Memory B cell (primary cell): ENCODE measurements at regions not wholly inside any gene's neighbourhood (a gene's known extent, or its start where the extent isn't known, plus 50 kb on each side); places are given as distances from the start of the nearest gene placed in this dataset.
"Not testable (repeated sequence)": the region's sequence is repeated elsewhere in the genome, so short reads cannot be mapped to it uniquely, and the experiment has no call there.

Source experiments
- ATAC-seq: fragments of 150-1000 bp; cut with Tn5 transposase; 2 replicates; pipeline ENCODE4 v1.10.0; 2021; ENCODE audit warnings: low read depth, mild to moderate bottlenecking, moderate library complexity
- DNase-seq, 2 donors: peaks; one replicate each; pipeline ENCODE4 v3.0.0; 2022; ENCODE audit warnings: low spot score in 2 of 2
- H3K27ac Mint-ChIP-seq: one replicate; pipeline ENCODE4 v1.8.0; 2022; ENCODE audit warnings: mild to moderate bottlenecking, moderate library complexity, mixed read lengths
- H3K27me3 Mint-ChIP-seq: one replicate; pipeline ENCODE4 v1.8.0; 2022; ENCODE audit warnings: mixed read lengths
- H3K36me3 Mint-ChIP-seq: one replicate; pipeline ENCODE4 v1.8.0; 2022; ENCODE audit warnings: mild to moderate bottlenecking, mixed read lengths
- H3K4me1 Mint-ChIP-seq: one replicate; pipeline ENCODE4 v1.8.0; 2022; ENCODE audit warnings: mixed read lengths
- H3K4me3 Mint-ChIP-seq: one replicate; pipeline ENCODE4 v1.8.0; 2022; ENCODE audit warnings: mild to moderate bottlenecking, moderate library complexity, mixed read lengths
- H3K9me3 Mint-ChIP-seq: one replicate; pipeline ENCODE4 v1.8.0; 2022; ENCODE audit warnings: mixed read lengths

GRCh38 chrX:55326985-55327384 is 62.3 kb upstream of the PAGE3 start:
- H3K36me3 Mint-ChIP-seq = no peaks in the 10 kb centered on the region
- H3K27me3 Mint-ChIP-seq = peaks cover 14% of the 10 kb centered on the region
- ATAC-seq = no peak
- H3K9me3 Mint-ChIP-seq = no peaks in the 10 kb centered on the region
- no peak overlapping the region for H3K27ac Mint-ChIP-seq
- DNase-seq = no peak
- H3K4me1 Mint-ChIP-seq = no peaks in the 10 kb centered on the region
- H3K4me3 Mint-ChIP-seq = no peak overlapping the region

- DNase-seq (no peak), ATAC-seq (no peak)
- Mint-ChIP-seq H3K27ac (no peak overlapping the region), H3K4me3 (no peak overlapping the region), H3K36me3 (no peaks in the 10 kb centered on the region), H3K27me3 (peaks cover 8% of the 10 kb centered on the region), H3K9me3 (no peaks in the 10 kb centered on the region), H3K4me1 (no peaks in the 10 kb centered on the region)
These were observed 70.6 kb upstream of the PAGE3 start for GRCh38 chrX:55335296-55335695.

GRCh38 chrX:55336176-55336575 is 71.5 kb upstream of the PAGE3 start:
- H3K27ac Mint-ChIP-seq = no peak overlapping the region
- DNase-seq (no peak), ATAC-seq (no peak)
- H3K9me3 Mint-ChIP-seq = no peaks in the 10 kb centered on the region
- H3K27me3 Mint-ChIP-seq = peaks cover 7% of the 10 kb centered on the region
- H3K4me3 Mint-ChIP-seq = no peak overlapping the region
- H3K36me3 Mint-ChIP-seq = no peaks in the 10 kb centered on the region
- peaks cover 2% of the 10 kb centered on the region for H3K4me1 Mint-ChIP-seq

GRCh38 chrX:55340896-55341433 is 76.2 kb upstream of the PAGE3 start:
- peaks cover 5% of the 10 kb centered on the region for H3K27me3 Mint-ChIP-seq
- DNase-seq = no peak
- peaks cover 6% of the 10 kb centered on the region for H3K4me1 Mint-ChIP-seq
- no peaks in the 10 kb centered on the region for H3K9me3 Mint-ChIP-seq
- H3K36me3 Mint-ChIP-seq = no peaks in the 10 kb centered on the region
- ATAC-seq = no peak
- no peak overlapping the region for H3K27ac Mint-ChIP-seq
- H3K4me3 Mint-ChIP-seq = no peak overlapping the region

GRCh38 chrX:55342533-55343501 is 78.1 kb upstream of the PAGE3 start:
- DNase-seq (peak in 1 of 2 donors; percentile 12), ATAC-seq (peak; percentile 51)
- H3K4me1 Mint-ChIP-seq = peaks cover 6% of the 10 kb centered on the region
- H3K9me3 Mint-ChIP-seq = no peaks in the 10 kb centered on the region
- no peak overlapping the region for H3K27ac Mint-ChIP-seq
- no peaks in the 10 kb centered on the region for H3K36me3 Mint-ChIP-seq
- peak overlapping the region; percentile 11 for H3K4me3 Mint-ChIP-seq
- peaks cover 5% of the 10 kb centered on the region for H3K27me3 Mint-ChIP-seq

- no peaks in the 10 kb centered on the region for H3K4me1 Mint-ChIP-seq
- DNase-seq = no peak
- peaks cover 3% of the 10 kb centered on the region for H3K27me3 Mint-ChIP-seq
These were observed 91.9 kb upstream of the PAGE3 start for GRCh38 chrX:55356609-55357008.

GRCh38 chrX:55357236-55357635 is 92.5 kb upstream of the PAGE3 start:
- Mint-ChIP-seq H3K36me3 (no peaks in the 10 kb centered on the region), H3K4me3 (no peak overlapping the region), H3K27me3 (peaks cover 3% of the 10 kb centered on the region), H3K4me1 (no peaks in the 10 kb centered on the region), H3K27ac (no peak overlapping the region), H3K9me3 (no peaks in the 10 kb centered on the region)
- DNase-seq (no peak), ATAC-seq (no peak)

More at GRCh38 chrX:55356609-55357008, 91.9 kb upstream of the PAGE3 start:
- Mint-ChIP-seq H3K27ac (no peak overlapping the region), H3K36me3 (no peaks in the 10 kb centered on the region), H3K4me3 (no peak overlapping the region), H3K9me3 (no peaks in the 10 kb centered on the region)
- ATAC-seq = no peak

- no peak for DNase-seq
- ATAC-seq = no peak
- Mint-ChIP-seq H3K4me3 (no peak overlapping the region), H3K36me3 (no peaks in the 10 kb centered on the region), H3K4me1 (no peaks in the 10 kb centered on the region), H3K9me3 (peaks cover 2% of the 10 kb centered on the region), H3K27ac (no peak overlapping the region), H3K27me3 (peaks cover 6% of the 10 kb centered on the region)
These were observed 72.5 kb upstream of the MAGEH1 start for GRCh38 chrX:55379396-55379795.

- H3K27ac Mint-ChIP-seq = no peak overlapping the region
- H3K27me3 Mint-ChIP-seq = peaks cover 6% of the 10 kb centered on the region
- peaks cover 2% of the 10 kb centered on the region for H3K4me1 Mint-ChIP-seq
- DNase-seq (no peak), ATAC-seq (no peak)
- H3K36me3 Mint-ChIP-seq = no peaks in the 10 kb centered on the region
- H3K4me3 Mint-ChIP-seq = no peak overlapping the region
- H3K9me3 Mint-ChIP-seq = peaks cover 2% of the 10 kb centered on the region
These were observed 62.6 kb upstream of the MAGEH1 start for GRCh38 chrX:55389376-55389775.

GRCh38 chrX:55396836-55397235 is 55.1 kb upstream of the MAGEH1 start:
- H3K27ac Mint-ChIP-seq, H3K27me3 Mint-ChIP-seq: not testable (repeated sequence)

More at GRCh38 chrX:55396836-55397235, 55.1 kb upstream of the MAGEH1 start:
- H3K4me3 Mint-ChIP-seq, H3K9me3 Mint-ChIP-seq, H3K4me1 Mint-ChIP-seq, DNase-seq, ATAC-seq, H3K36me3 Mint-ChIP-seq: not testable (repeated sequence)
